ENCODE measurements at regions not wholly inside any gene's neighbourhood (a gene's known extent, or its start where the extent isn't known, plus 50 kb on each side); places are given as distances from the start of the nearest gene placed in this dataset.
"Not testable (repeated sequence)": the region's sequence is repeated elsewhere in the genome, so short reads cannot be mapped to it uniquely, and the experiment has no call there.

- H3K36me3 Mint-ChIP-seq = no peaks in the 10 kb centered on the region
- H3K27ac Mint-ChIP-seq = no peak overlapping the region
- DNase-seq (ENCODE audit: low spot score in 2 of 2) = no peak
- ATAC-seq = no peak
- peaks cover 11 to 12% of the 10 kb centered on the region in 2 donors for H3K9me3 Mint-ChIP-seq
These were observed 113.8 kb downstream of the CTAGE1 start for GRCh38 chr18:22303927-22304326.

GRCh38 chr18:22302144-22302543 lies 115.6 kb downstream of the CTAGE1 start:
- DNase-seq (ENCODE audit: low spot score in 2 of 2) = no peak
- Mint-ChIP-seq H3K27ac (no peak overlapping the region), H3K36me3 (no peaks in the 10 kb centered on the region), H3K9me3 (peaks cover 12 to 20% of the 10 kb centered on the region in 2 donors)
- ATAC-seq = no peak

- H3K36me3 Mint-ChIP-seq = no peaks in the 10 kb centered on the region
- no peak for ATAC-seq
- H3K27ac Mint-ChIP-seq = no peak overlapping the region
- peaks cover 12 to 20% of the 10 kb centered on the region in 2 donors for H3K9me3 Mint-ChIP-seq
- DNase-seq (ENCODE audit: low spot score in 2 of 2) = no peak
These were observed 116.8 kb downstream of the CTAGE1 start for GRCh38 chr18:22300665-22301636.

- no peak for DNase-seq (ENCODE audit: low spot score in 2 of 2)
- no peak overlapping the region for H3K27ac Mint-ChIP-seq
- peaks cover 4 to 12% of the 10 kb centered on the region in 2 donors for H3K9me3 Mint-ChIP-seq
- H3K36me3 Mint-ChIP-seq = no peaks in the 10 kb centered on the region
- no peak for ATAC-seq
These were observed 120.7 kb downstream of the CTAGE1 start for GRCh38 chr18:22297008-22297407.

- Mint-ChIP-seq H3K27ac (no peak overlapping the region), H3K9me3 (peaks cover 0 to 10% of the 10 kb centered on the region in 2 donors), H3K36me3 (no peaks in the 10 kb centered on the region)
- DNase-seq (ENCODE audit: low spot score in 2 of 2) = no peak
- no peak for ATAC-seq
These were observed 121.4 kb downstream of the CTAGE1 start for GRCh38 chr18:22296304-22296703.

- peaks cover 0 to 11% of the 10 kb centered on the region in 2 donors for H3K9me3 Mint-ChIP-seq
- no peak overlapping the region for H3K27ac Mint-ChIP-seq
These were observed 124.0 kb downstream of the GATA6 start for GRCh38 chr18:22293417-22293816.

GRCh38 chr18:22290004-22290403 lies 120.6 kb downstream of the GATA6 start:
- H3K36me3 Mint-ChIP-seq = no peaks in the 10 kb centered on the region

More at GRCh38 chr18:22293417-22293816, 124.0 kb downstream of the GATA6 start:
- DNase-seq (ENCODE audit: low spot score in 2 of 2) (no peak), ATAC-seq (no peak)
- no peaks in the 10 kb centered on the region for H3K36me3 Mint-ChIP-seq

GRCh38 chr18:22286585-22286984 lies 117.2 kb downstream of the GATA6 start:
- Mint-ChIP-seq H3K9me3 (peaks cover 6 to 12% of the 10 kb centered on the region in 2 donors), H3K27ac (no peak overlapping the region), H3K36me3 (no peaks in the 10 kb centered on the region)
- DNase-seq (ENCODE audit: low spot score in 2 of 2) (no peak), ATAC-seq (no peak)

More at GRCh38 chr18:22290004-22290403, 120.6 kb downstream of the GATA6 start:
- Mint-ChIP-seq H3K9me3 (peaks cover 6 to 12% of the 10 kb centered on the region in 2 donors), H3K27ac (no peak overlapping the region)
- no peak for ATAC-seq
- no peak for DNase-seq (ENCODE audit: low spot score in 2 of 2)

- DNase-seq (ENCODE audit: low spot score in 2 of 2) = no peak
- Mint-ChIP-seq H3K36me3 (no peaks in the 10 kb centered on the region), H3K27ac (no peak overlapping the region), H3K9me3 (peaks cover 6 to 14% of the 10 kb centered on the region in 2 donors)
- ATAC-seq = no peak
These were observed 116.2 kb downstream of the GATA6 start for GRCh38 chr18:22285361-22286140.

- no peaks in the 10 kb centered on the region for H3K36me3 Mint-ChIP-seq
- no peak overlapping the region for H3K27ac Mint-ChIP-seq
- peaks cover 6 to 11% of the 10 kb centered on the region in 2 donors for H3K9me3 Mint-ChIP-seq
- ATAC-seq = no peak
- DNase-seq (ENCODE audit: low spot score in 2 of 2) = no peak
These were observed 115.4 kb downstream of the GATA6 start for GRCh38 chr18:22284581-22285360.

GRCh38 chr18:22283855-22284254 lies 114.5 kb downstream of the GATA6 start:
- not testable (repeated sequence) for DNase-seq (ENCODE audit: low spot score in 2 of 2); H3K9me3 Mint-ChIP-seq; H3K36me3 Mint-ChIP-seq; ATAC-seq; H3K27ac Mint-ChIP-seq

GRCh38 chr18:22283397-22283796 lies 114.0 kb downstream of the GATA6 start:
- ATAC-seq = no peak
- Mint-ChIP-seq H3K36me3 (no peaks in the 10 kb centered on the region), H3K27ac (no peak overlapping the region), H3K9me3 (peaks cover 6 to 8% of the 10 kb centered on the region in 2 donors)
- DNase-seq (ENCODE audit: low spot score in 2 of 2) = no peak

GRCh38 chr18:22283116-22283395 lies 113.7 kb downstream of the GATA6 start:
- ATAC-seq (no peak), DNase-seq (ENCODE audit: low spot score in 2 of 2) (no peak)
- peak overlapping the region in 1 of 2 donors; percentile 58 for H3K27ac Mint-ChIP-seq
- H3K9me3 Mint-ChIP-seq = peaks cover 6 to 8% of the 10 kb centered on the region in 2 donors
- H3K36me3 Mint-ChIP-seq = no peaks in the 10 kb centered on the region

GRCh38 chr18:22282311-22283115 lies 113.1 kb downstream of the GATA6 start:
- ATAC-seq (peak in 1 of 2 donors; percentile 69), DNase-seq (ENCODE audit: low spot score in 2 of 2) (no peak)
- H3K27ac Mint-ChIP-seq = peak overlapping the region in 1 of 2 donors; percentile 58
- peaks cover 6 to 8% of the 10 kb centered on the region in 2 donors for H3K9me3 Mint-ChIP-seq
- H3K36me3 Mint-ChIP-seq = no peaks in the 10 kb centered on the region

- DNase-seq (ENCODE audit: low spot score in 2 of 2) (no peak), ATAC-seq (no peak)
- no peak overlapping the region for H3K27ac Mint-ChIP-seq
- peaks cover 4 to 6% of the 10 kb centered on the region in 2 donors for H3K9me3 Mint-ChIP-seq
- H3K36me3 Mint-ChIP-seq = no peaks in the 10 kb centered on the region
These were observed 111.0 kb downstream of the GATA6 start for GRCh38 chr18:22280453-22280750.

Data from activated naive CD4-positive, alpha-beta T cell treated with anti-CD3 and anti-CD28 coated beads, Interleukin-2, amount 50 U/mL, for 72 hours (primary cell).